OCI-LY7 (cell line): ENCODE measurements at regions not wholly inside any gene's neighbourhood (a gene's known extent, or its start where the extent isn't known, plus 50 kb on each side); places are given as distances from the start of the nearest gene placed in this dataset.

ENCODE experiments used
- CTCF ChIP-seq: fragments of 200-600 bp; sonication (generic); conservative IDR thresholded peaks from 2 replicates; pipeline ENCODE4 v1.5.1; 2014; ENCODE audit warnings: mild to moderate bottlenecking, antibody characterized with exemption, low read length, moderate library complexity, mixed read lengths
- EZH2phosphoT487 ChIP-seq: fragments of 200-600 bp; sonication (generic); IDR thresholded peaks from 2 replicates; pipeline ENCODE4 v1.6.1; 2018; ENCODE audit warnings: low read depth, borderline replicate concordance, mild to moderate bottlenecking, mixed run types, antibody characterized with exemption, low read length, moderate library complexity, mixed read lengths

- TF ChIP-seq CTCF (no peak), EZH2phosphoT487 (no peak)
Measured at GRCh38 chr21:23982546-23982945, 1624.7 kb downstream of the MRPL39 start.
